Stimulated activated CD8-positive, alpha-beta memory T cell treated with anti-CD3 and anti-CD28 coated beads, Interleukin-12 subunit alpha, Interleukin-12 subunit beta, amount 100 ng/mL, for 4 hours (primary cell): ENCODE measurements at regions not wholly inside any gene's neighbourhood (a gene's known extent, or its start where the extent isn't known, plus 50 kb on each side); places are given as distances from the start of the nearest gene placed in this dataset.
"Not testable (repeated sequence)": the region's sequence is repeated elsewhere in the genome, so short reads cannot be mapped to it uniquely, and the experiment has no call there.

Experiments
- DNase-seq: peaks from one replicate; pipeline ENCODE4 v3.0.0-alpha.2; 2020; ENCODE audit warnings: low read depth

DNA sequence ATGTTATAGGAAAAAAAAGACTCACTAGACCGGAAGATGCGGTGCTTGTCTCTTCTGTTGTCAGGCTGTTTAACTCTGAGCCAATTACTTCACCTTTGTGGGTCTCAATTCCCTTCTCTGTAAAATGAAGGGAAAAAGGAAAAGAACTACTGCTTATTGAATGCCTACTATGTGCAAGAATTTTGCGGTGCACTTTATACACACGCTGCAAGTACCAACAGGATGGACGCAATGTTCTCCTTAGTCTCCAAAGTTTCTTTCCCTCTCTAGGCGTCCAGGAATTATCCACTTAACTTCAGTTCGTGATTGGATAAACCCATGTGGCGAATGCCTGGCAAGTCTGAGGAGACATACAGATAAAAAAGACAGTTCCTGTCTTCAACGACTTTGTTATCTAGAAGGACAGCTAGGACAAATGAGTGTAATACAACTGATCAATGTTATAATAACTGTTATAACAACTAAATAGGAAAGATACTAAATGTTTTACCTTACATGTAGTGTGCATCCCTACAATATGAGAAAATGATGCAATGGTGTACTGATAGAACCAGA, 69.0 kb upstream of the JARID2 start:
- no peak for DNase-seq

DNA sequence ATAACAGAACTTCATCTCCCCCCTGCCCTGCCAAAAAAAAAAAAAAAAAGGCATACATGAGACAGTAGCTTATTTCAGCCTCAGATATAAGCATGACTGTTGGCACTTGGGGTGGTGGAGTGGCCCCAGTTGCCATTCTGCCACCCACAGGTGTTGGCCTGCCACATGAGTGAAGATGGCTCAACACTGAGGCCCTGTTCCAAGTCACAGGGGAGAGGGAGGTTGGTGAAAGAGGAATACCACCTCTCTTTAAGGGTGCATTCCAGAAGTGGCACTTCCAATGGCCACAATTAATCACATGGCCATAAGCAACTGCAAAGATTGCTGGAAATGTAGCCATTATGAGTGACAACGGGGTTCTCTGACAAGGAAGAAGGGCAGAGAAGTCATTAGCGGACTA, 61.9 kb upstream of the JARID2 start:
- no peak for DNase-seq

DNA sequence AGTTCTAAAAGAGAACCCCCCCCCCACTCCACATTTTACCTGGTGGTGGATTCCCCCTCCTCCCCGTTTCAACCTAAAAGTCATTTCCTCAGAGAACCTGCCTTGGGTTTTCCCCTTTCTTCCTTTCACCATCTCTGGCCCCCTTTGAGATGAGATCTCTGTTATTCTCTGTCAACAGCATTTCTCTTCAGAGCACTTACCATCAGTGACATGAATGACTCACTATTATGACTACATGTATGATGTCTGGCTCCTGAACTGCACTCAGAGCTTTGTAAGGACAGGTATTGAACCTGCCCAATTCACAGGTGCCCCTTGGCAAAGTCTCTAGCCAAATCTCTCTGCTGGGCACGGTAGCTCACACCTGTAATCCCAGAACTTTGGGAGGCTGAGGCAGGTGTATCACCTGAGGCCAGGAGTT, 61.4 kb upstream of the JARID2 start:
- DNase-seq = peak; percentile 5

DNA sequence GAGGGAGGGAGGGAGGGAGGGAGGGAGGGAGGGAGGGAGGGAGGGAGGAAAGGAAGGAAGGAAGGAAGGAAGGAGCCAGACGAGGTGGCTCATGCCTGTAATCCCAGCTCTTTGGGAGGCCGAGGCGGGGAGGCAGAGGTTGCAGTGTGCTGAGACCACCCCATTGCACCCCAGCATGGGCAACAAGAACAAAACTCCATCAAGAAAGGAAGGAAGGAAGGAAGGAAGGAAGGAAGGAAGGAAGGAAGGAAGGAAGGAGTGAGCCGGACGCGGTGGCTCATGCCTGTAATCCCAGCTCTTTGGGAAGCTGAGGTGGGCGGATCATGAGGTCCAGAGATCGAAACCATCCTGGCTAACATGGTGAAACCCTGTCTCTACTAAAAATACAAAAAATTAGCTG, 60.8 kb upstream of the JARID2 start:
- DNase-seq = not testable (repeated sequence)

DNA sequence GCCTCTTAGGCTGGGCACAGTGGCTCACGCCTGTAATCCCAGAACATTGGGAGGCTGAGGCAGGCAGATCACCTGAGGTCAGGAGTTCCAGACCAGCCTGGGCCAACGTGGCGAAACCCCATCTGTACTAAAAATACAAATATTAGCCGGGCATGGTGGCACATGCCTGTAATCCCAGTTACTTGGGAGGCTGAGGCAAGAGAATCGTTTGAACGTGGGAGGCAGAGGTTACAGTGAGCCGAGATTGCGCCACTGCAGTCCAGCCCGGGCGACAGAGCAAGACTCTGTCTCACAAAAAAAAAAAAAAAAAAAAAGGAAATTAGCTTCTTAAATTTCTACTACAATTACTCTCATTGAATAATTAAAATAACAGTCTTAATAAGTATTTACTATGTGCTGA, 52.4 kb upstream of the JARID2 start:
- not testable (repeated sequence) for DNase-seq

DNA sequence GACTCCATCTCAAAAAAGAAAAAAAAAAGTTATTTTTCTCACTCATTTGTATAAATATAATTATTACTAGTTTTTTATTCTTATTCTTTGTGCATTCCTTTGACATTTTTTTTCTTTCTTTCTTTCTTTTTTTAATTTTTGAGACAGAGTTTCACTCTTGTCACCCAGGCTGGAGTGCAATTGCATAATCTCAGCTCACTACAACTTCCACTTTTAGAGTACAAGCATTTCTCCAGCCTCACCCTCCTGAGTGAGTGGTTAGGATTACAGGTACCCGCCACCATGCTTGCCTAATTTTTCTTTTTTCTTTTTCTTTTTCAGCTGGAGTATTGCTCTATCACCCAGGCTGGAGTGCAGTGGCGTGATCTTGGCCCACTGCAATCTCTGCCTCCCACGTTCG, 51.4 kb upstream of the JARID2 start:
- no peak for DNase-seq
